BE2C (cell line): ENCODE measurements at regions not wholly inside any gene's neighbourhood (a gene's known extent, or its start where the extent isn't known, plus 50 kb on each side); places are given as distances from the start of the nearest gene placed in this dataset.
"Not testable (repeated sequence)": the region's sequence is repeated elsewhere in the genome, so short reads cannot be mapped to it uniquely, and the experiment has no call there.

ENCODE experiments used
- DNase-seq: peaks from one replicate; pipeline ENCODE4 v3.0.0-alpha.2; 2020
- H3K27me3 ChIP-seq: fragments of 250-450 bp; sonication (Bioruptor Pico); 2 replicates; pipeline ENCODE4 v1.5.1; 2020; ENCODE audit warnings: mild to moderate bottlenecking
- H3K36me3 ChIP-seq: fragments of 250-450 bp; sonication (Bioruptor Pico); 2 replicates; pipeline ENCODE4 v1.5.1; 2020; ENCODE audit warnings: mild to moderate bottlenecking
- H3K4me1 ChIP-seq: fragments of 250-450 bp; sonication (Bioruptor Pico); 2 replicates; pipeline ENCODE4 v1.5.1; 2020
- H3K4me3 ChIP-seq: 2 replicates; pipeline ENCODE4 v1.5.1; 2011; ENCODE audit warnings: low read depth, low read length
- H3K9me3 ChIP-seq: fragments of 250-450 bp; sonication (Bioruptor Pico); 2 replicates; pipeline ENCODE4 v1.5.1; 2020
- TF ChIP-seq, protein P1 (sequence below): IDR thresholded peaks from 2 replicates; pipeline ENCODE4 v1.5.1; 2012; ENCODE audit warnings: mild to moderate bottlenecking, low read depth, low read length

DNA sequence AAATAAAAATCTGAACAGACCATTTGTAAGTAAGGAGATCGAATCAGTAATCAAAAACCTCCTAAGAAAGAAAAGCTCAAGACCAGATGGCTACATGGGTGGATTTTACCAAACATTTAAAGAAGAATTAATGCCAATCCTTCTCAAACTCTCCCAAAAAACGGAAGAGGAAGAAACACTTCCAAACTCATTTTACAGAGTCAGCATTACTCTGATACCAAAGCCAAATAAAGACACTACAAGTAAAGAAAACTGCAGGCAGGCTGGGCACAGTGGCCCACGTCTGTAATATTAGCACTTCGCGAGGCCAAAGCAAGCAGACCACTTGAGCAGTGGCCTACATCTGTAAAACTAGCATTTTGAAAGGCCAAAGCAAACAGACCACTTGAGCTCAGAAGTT, 159.8 kb downstream of the DPY19L2 start:
- no peaks in the 10 kb centered on the region for H3K9me3 ChIP-seq
- no peak for DNase-seq
- TF ChIP-seq, protein P1, sequence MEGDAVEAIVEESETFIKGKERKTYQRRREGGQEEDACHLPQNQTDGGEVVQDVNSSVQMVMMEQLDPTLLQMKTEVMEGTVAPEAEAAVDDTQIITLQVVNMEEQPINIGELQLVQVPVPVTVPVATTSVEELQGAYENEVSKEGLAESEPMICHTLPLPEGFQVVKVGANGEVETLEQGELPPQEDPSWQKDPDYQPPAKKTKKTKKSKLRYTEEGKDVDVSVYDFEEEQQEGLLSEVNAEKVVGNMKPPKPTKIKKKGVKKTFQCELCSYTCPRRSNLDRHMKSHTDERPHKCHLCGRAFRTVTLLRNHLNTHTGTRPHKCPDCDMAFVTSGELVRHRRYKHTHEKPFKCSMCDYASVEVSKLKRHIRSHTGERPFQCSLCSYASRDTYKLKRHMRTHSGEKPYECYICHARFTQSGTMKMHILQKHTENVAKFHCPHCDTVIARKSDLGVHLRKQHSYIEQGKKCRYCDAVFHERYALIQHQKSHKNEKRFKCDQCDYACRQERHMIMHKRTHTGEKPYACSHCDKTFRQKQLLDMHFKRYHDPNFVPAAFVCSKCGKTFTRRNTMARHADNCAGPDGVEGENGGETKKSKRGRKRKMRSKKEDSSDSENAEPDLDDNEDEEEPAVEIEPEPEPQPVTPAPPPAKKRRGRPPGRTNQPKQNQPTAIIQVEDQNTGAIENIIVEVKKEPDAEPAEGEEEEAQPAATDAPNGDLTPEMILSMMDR: no peak
- no peaks in the 10 kb centered on the region for H3K4me1 ChIP-seq
- no peak overlapping the region for H3K4me3 ChIP-seq
- H3K36me3 ChIP-seq: no peaks in the 10 kb centered on the region
- no peaks in the 10 kb centered on the region for H3K27me3 ChIP-seq

DNA sequence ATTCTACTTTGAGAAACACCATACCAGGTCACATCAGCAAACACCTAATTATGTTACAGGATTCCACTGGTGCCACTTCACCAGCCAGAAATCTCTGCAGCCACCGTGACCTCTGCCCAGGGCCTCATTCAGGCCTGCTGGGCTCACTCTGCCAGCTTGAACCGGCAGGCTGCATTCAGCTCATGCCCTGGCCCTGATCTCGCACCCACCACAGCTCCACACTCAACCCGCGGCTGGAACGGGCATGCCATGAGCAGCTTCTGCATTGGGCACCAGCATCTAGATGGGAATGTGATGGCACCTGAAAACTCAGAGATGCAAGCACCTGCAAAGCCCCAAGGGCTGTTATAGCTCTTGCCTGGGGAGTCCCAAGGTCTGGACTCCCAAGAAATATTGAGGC, 168.7 kb downstream of the DPY19L2 start:
- Histone ChIP-seq H3K27me3 (no peaks in the 10 kb centered on the region; the same call in 1 of the 2 replicates), H3K9me3 (no peaks in the 10 kb centered on the region), H3K4me1 (no peaks in the 10 kb centered on the region), H3K4me3 (no peak overlapping the region), H3K36me3 (no peaks in the 10 kb centered on the region)
- TF ChIP-seq, protein P1: no peak
- no peak for DNase-seq

- H3K4me1 ChIP-seq: no peaks in the 10 kb centered on the region
- no peaks in the 10 kb centered on the region; the same call in 1 of the 2 replicates for H3K27me3 ChIP-seq
These were observed 170.1 kb downstream of the DPY19L2 start for GRCh38 chr12:63498239-63498638.

GRCh38 chr12:63496654-63497053, 171.6 kb downstream of the DPY19L2 start:
- no peak overlapping the region for H3K4me3 ChIP-seq
- no peak for DNase-seq

More at GRCh38 chr12:63498239-63498638, 170.1 kb downstream of the DPY19L2 start:
- TF ChIP-seq, protein P1: no peak
- Histone ChIP-seq H3K9me3 (no peaks in the 10 kb centered on the region), H3K36me3 (no peaks in the 10 kb centered on the region), H3K4me3 (no peak overlapping the region)
- DNase-seq: no peak

GRCh38 chr12:63495974-63496373, 172.3 kb downstream of the DPY19L2 start:
- no peak overlapping the region for H3K4me3 ChIP-seq
- H3K4me1 ChIP-seq: no peaks in the 10 kb centered on the region
- H3K27me3 ChIP-seq: no peaks in the 10 kb centered on the region; the same call in 1 of the 2 replicates
- TF ChIP-seq, protein P1: no peak
- H3K9me3 ChIP-seq: no peaks in the 10 kb centered on the region
- H3K36me3 ChIP-seq: no peaks in the 10 kb centered on the region
- DNase-seq: no peak

More at GRCh38 chr12:63496654-63497053, 171.6 kb downstream of the DPY19L2 start:
- Histone ChIP-seq H3K9me3 (no peaks in the 10 kb centered on the region), H3K27me3 (no peaks in the 10 kb centered on the region; the same call in 1 of the 2 replicates), H3K4me1 (no peaks in the 10 kb centered on the region), H3K36me3 (no peaks in the 10 kb centered on the region)
- TF ChIP-seq, protein P1: no peak

- H3K27me3 ChIP-seq, H3K36me3 ChIP-seq, H3K4me3 ChIP-seq, H3K4me1 ChIP-seq, H3K9me3 ChIP-seq: not testable (repeated sequence)
- DNase-seq: peak; percentile 49
These were observed 174.9 kb downstream of the DPY19L2 start for GRCh38 chr12:63493357-63493756.

GRCh38 chr12:63480186-63480585, 188.1 kb downstream of the DPY19L2 start:
- Histone ChIP-seq H3K36me3 (no peaks in the 10 kb centered on the region), H3K4me1 (no peaks in the 10 kb centered on the region), H3K9me3 (no peaks in the 10 kb centered on the region), H3K4me3 (no peak overlapping the region), H3K27me3 (no peaks in the 10 kb centered on the region; the same call in 1 of the 2 replicates)
- TF ChIP-seq, protein P1: no peak
- DNase-seq: no peak
